ENCODE measurements at regions not wholly inside any gene's neighbourhood (a gene's known extent, or its start where the extent isn't known, plus 50 kb on each side); places are given as distances from the start of the nearest gene placed in this dataset.

DNA sequence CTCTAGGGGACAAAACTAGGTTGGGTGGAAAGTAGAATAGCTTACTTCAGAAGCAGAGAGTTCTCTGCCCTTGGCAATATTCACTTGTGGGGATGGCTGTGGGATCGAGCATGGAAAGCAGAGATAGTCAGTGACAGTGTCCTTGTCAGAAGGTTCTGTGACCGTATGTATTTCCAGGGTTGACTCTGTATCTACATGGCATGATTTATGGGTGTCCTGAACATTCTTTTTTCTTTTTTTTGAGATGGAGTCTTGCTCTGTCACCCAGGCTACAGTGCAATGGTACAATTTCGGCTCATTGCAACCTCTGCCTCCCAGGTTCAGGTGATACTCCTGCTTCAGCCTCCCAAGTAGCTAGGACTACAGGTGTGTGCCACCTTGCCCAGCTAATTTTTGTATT, 77.4 kb upstream of the LHFPL2 start:
- TF ChIP-seq CTCF (conservative IDR thresholded peaks at IDR 0.05; ENCODE audit: low read depth, low read length) (no peak), EZH2 (IDR thresholded peaks at IDR 0.05; ENCODE audit: borderline replicate concordance, low read depth, low read length, poor library complexity, severe bottlenecking) (no peak)
